Fibroblast of lung (primary cell): ENCODE measurements at regions not wholly inside any gene's neighbourhood (a gene's known extent, or its start where the extent isn't known, plus 50 kb on each side); places are given as distances from the start of the nearest gene placed in this dataset.

Experiments
- DNase-seq, 2 donors: peaks; one replicate each; pipeline versions ENCODE4 v3.0.0 to v3.0.0-alpha.2; 2010; ENCODE audit warnings: low read depth in 2 of 2
- H2AFZ ChIP-seq: 2 replicates; pipeline ENCODE4 v1.5.1; 2012; ENCODE audit warnings: low read length, control low read depth, inconsistent platforms
- H3K27ac ChIP-seq: 2 replicates; pipeline ENCODE4 v1.5.1; 2011; ENCODE audit warnings: low read length, control low read depth; ENCODE audit not compliant: insufficient read depth
- H3K27me3 ChIP-seq: 2 replicates; pipeline ENCODE4 v1.5.1; 2011; ENCODE audit warnings: mild to moderate bottlenecking, low read length; ENCODE audit not compliant: control insufficient read depth, insufficient read depth
- H3K36me3 ChIP-seq: 2 replicates; pipeline ENCODE4 v1.5.1; 2011; ENCODE audit warnings: low read length; ENCODE audit not compliant: control insufficient read depth, insufficient read depth
- H3K4me1 ChIP-seq: 2 replicates; pipeline ENCODE4 v1.5.1; 2011; ENCODE audit warnings: low read length; ENCODE audit not compliant: control insufficient read depth, insufficient read depth; ENCODE audit errors: extremely low read depth
- H3K4me2 ChIP-seq: 2 replicates; pipeline ENCODE4 v1.5.1; 2011; ENCODE audit warnings: low read length, control low read depth; ENCODE audit not compliant: insufficient read depth; ENCODE audit errors: extremely low read depth
- H3K4me3 ChIP-seq, 4 experiments: fragments of 200-600 bp in 1 of 4; sonication (generic) in 1 of 4; replicated peaks in 1 of 4; 2 replicates each; pipeline ENCODE4 v1.5.1; 2011 to 2016; ENCODE audit warnings: low read length in 4 of 4, low read depth in 3 of 4, mild to moderate bottlenecking in 3 of 4, control low read depth in 2 of 4, inconsistent platforms in 1 of 4, mixed read lengths in 1 of 4; ENCODE audit not compliant: insufficient read depth in 1 of 4; ENCODE audit errors: control extremely low read depth in 1 of 4
- H3K79me2 ChIP-seq: 2 replicates; pipeline ENCODE4 v1.5.1; 2012; ENCODE audit warnings: mild to moderate bottlenecking, low read length, inconsistent platforms; ENCODE audit not compliant: control insufficient read depth, insufficient read depth
- H3K9ac ChIP-seq: 2 replicates; pipeline ENCODE4 v1.5.1; 2011; ENCODE audit warnings: mild to moderate bottlenecking, low read length, control low read depth; ENCODE audit not compliant: insufficient read depth
- H3K9me3 ChIP-seq: 2 replicates; pipeline ENCODE4 v1.5.1; 2012; ENCODE audit warnings: low read depth, low read length; ENCODE audit not compliant: control insufficient read depth, insufficient read depth
- H4K20me1 ChIP-seq: 2 replicates; pipeline ENCODE4 v1.5.1; 2011; ENCODE audit warnings: low read length; ENCODE audit not compliant: control insufficient read depth, insufficient read depth; ENCODE audit errors: extremely low read depth
- CTCF ChIP-seq, 2 donors: IDR thresholded peaks in 1 of 2; conservative IDR thresholded peaks in 1 of 2; 1 replicate in 1 of 2; 2 replicates in 1 of 2; pipeline ENCODE4 v1.5.1; 2011 to 2012; ENCODE audit warnings: low read length in 2 of 2, control low read depth in 1 of 2, inconsistent platforms in 1 of 2, low read depth in 1 of 2, mild to moderate bottlenecking in 1 of 2
- EZH2 ChIP-seq: IDR thresholded peaks from 2 replicates; pipeline ENCODE4 v1.5.1; 2012; ENCODE audit warnings: low read length, control low read depth, mild to moderate bottlenecking; ENCODE audit errors: missing control alignments

- H3K27me3 ChIP-seq: no peaks in the 10 kb centered on the region
These were observed 376.0 kb upstream of the HS3ST5 start for GRCh38 chr6:114718716-114719270.

GRCh38 chr6:114718186-114718585 lies 375.4 kb upstream of the HS3ST5 start:
- no peaks in the 10 kb centered on the region for H3K4me1 ChIP-seq
- TF ChIP-seq EZH2 (no peak), CTCF (conservative IDR thresholded peaks at IDR 0.05 in 1 of 2, IDR thresholded peaks at IDR 0.05 in 1 of 2; ENCODE audit: low read depth in 1 of 2, low read length in 2 of 2) (no peak)
- no peak overlapping the region for H3K27ac ChIP-seq
- no peaks in the 10 kb centered on the region for H4K20me1 ChIP-seq
- H2AFZ ChIP-seq: no peak overlapping the region
- no peak for DNase-seq
- H3K9ac ChIP-seq: no peak overlapping the region
- no peak overlapping the region for H3K4me2 ChIP-seq
- no peaks in the 10 kb centered on the region for H3K79me2 ChIP-seq
- H3K36me3 ChIP-seq: no peaks in the 10 kb centered on the region
- no peaks in the 10 kb centered on the region for H3K27me3 ChIP-seq
- H3K9me3 ChIP-seq: no peaks in the 10 kb centered on the region
- no peak overlapping the region for H3K4me3 ChIP-seq

More at GRCh38 chr6:114718716-114719270, 376.0 kb upstream of the HS3ST5 start:
- TF ChIP-seq EZH2 (no peak), CTCF (conservative IDR thresholded peaks at IDR 0.05 in 1 of 2, IDR thresholded peaks at IDR 0.05 in 1 of 2; ENCODE audit: low read depth in 1 of 2, low read length in 2 of 2) (no peak)
- Histone ChIP-seq H4K20me1 (no peaks in the 10 kb centered on the region), H3K4me1 (no peaks in the 10 kb centered on the region), H3K27ac (no peak overlapping the region), H2AFZ (no peak overlapping the region), H3K36me3 (no peaks in the 10 kb centered on the region), H3K9me3 (no peaks in the 10 kb centered on the region), H3K79me2 (no peaks in the 10 kb centered on the region), H3K9ac (no peak overlapping the region), H3K4me2 (no peak overlapping the region), H3K4me3 (no peak overlapping the region)
- no peak for DNase-seq

- no peaks in the 10 kb centered on the region for H3K4me1 ChIP-seq
- no peak overlapping the region for H3K9ac ChIP-seq
- no peaks in the 10 kb centered on the region for H4K20me1 ChIP-seq
- no peak for DNase-seq
- no peak for TF ChIP-seq CTCF (conservative IDR thresholded peaks at IDR 0.05 in 1 of 2, IDR thresholded peaks at IDR 0.05 in 1 of 2; ENCODE audit: low read depth in 1 of 2, low read length in 2 of 2)
- TF ChIP-seq EZH2: no peak
- H3K4me2 ChIP-seq: no peak overlapping the region
- no peaks in the 10 kb centered on the region for H3K79me2 ChIP-seq
- H3K27ac ChIP-seq: no peak overlapping the region
- H3K4me3 ChIP-seq: no peak overlapping the region
- no peaks in the 10 kb centered on the region for H3K27me3 ChIP-seq
- no peak overlapping the region for H2AFZ ChIP-seq
- no peaks in the 10 kb centered on the region for H3K9me3 ChIP-seq
- no peaks in the 10 kb centered on the region for H3K36me3 ChIP-seq
These were observed 372.1 kb upstream of the HS3ST5 start for GRCh38 chr6:114714836-114715507.
